Astrocyte (in vitro differentiated cells and primary cell): ENCODE measurements at regions not wholly inside any gene's neighbourhood (a gene's known extent, or its start where the extent isn't known, plus 50 kb on each side); places are given as distances from the start of the nearest gene placed in this dataset.
A peak's percentile ranks its signal among the peaks of the same experiment; 100 is the strongest.

Source experiments
- DNase-seq: peaks from one replicate; pipeline ENCODE4 v3.0.0-alpha.2; 2010; ENCODE audit warnings: low read depth
- FAIRE-seq: peaks from 2 replicates; lab custom pipeline; 2011; peaks lifted over from hg19 to GRCh38; lab: Jason Lieb, UNC
- H2AFZ ChIP-seq: 2 replicates; pipeline ENCODE4 v1.6.0; 2012; ENCODE audit warnings: low read depth, low read length, inconsistent platforms
- H3K27ac ChIP-seq: 2 replicates; pipeline ENCODE4 v1.5.1; 2011; ENCODE audit warnings: low read depth, low read length, inconsistent platforms
- H3K27me3 ChIP-seq: 2 replicates; pipeline ENCODE4 v1.6.0; 2011; ENCODE audit warnings: low read length, inconsistent platforms; ENCODE audit not compliant: insufficient read depth
- H3K36me3 ChIP-seq: 2 replicates; pipeline ENCODE4 v1.5.1; 2011; ENCODE audit warnings: low read length, inconsistent platforms; ENCODE audit not compliant: insufficient read depth
- H3K4me1 ChIP-seq: 2 replicates; pipeline ENCODE4 v1.5.1; 2011; ENCODE audit warnings: low read length, inconsistent platforms; ENCODE audit not compliant: insufficient read depth
- H3K4me2 ChIP-seq: 2 replicates; pipeline ENCODE4 v1.6.0; 2012; ENCODE audit warnings: low read length, inconsistent platforms
- H3K4me3 ChIP-seq: 2 replicates; pipeline ENCODE4 v1.5.1; 2011; ENCODE audit warnings: low read depth, mild to moderate bottlenecking, low read length, inconsistent platforms; ENCODE audit not compliant: insufficient read depth
- H3K79me2 ChIP-seq: 2 replicates; pipeline ENCODE4 v1.6.0; 2012; ENCODE audit warnings: mild to moderate bottlenecking, low read length, inconsistent platforms; ENCODE audit not compliant: insufficient read depth
- H3K9ac ChIP-seq: 2 replicates; pipeline ENCODE4 v1.6.0; 2012; ENCODE audit warnings: mild to moderate bottlenecking, low read length, inconsistent platforms
- H3K9me3 ChIP-seq: 2 replicates; pipeline ENCODE4 v1.5.1; 2012; ENCODE audit warnings: low read depth, mild to moderate bottlenecking, low read length, inconsistent platforms; ENCODE audit not compliant: insufficient read depth
- H4K20me1 ChIP-seq: 2 replicates; pipeline ENCODE4 v1.6.0; 2012; ENCODE audit warnings: low read length, inconsistent platforms; ENCODE audit not compliant: insufficient read depth
- H3K27ac Mint-ChIP-seq: one replicate; pipeline ENCODE4 v1.8.0; 2021; ENCODE audit warnings: mild to moderate bottlenecking, mixed read lengths; ENCODE audit not compliant: unreplicated experiment
- H3K27me3 Mint-ChIP-seq: one replicate; pipeline ENCODE4 v1.8.0; 2021; ENCODE audit warnings: low read depth, mixed read lengths; ENCODE audit not compliant: unreplicated experiment
- H3K36me3 Mint-ChIP-seq: one replicate; pipeline ENCODE4 v1.8.0; 2021; ENCODE audit warnings: low read depth, mixed read lengths; ENCODE audit not compliant: unreplicated experiment
- H3K4me1 Mint-ChIP-seq: one replicate; pipeline ENCODE4 v1.8.0; 2021; ENCODE audit warnings: low read depth, mixed read lengths; ENCODE audit not compliant: unreplicated experiment
- H3K4me3 Mint-ChIP-seq: one replicate; pipeline ENCODE4 v1.8.0; 2021; ENCODE audit warnings: mild to moderate bottlenecking, moderate library complexity, mixed read lengths; ENCODE audit not compliant: unreplicated experiment
- H3K9me3 Mint-ChIP-seq: one replicate; pipeline ENCODE4 v1.8.0; 2021; ENCODE audit warnings: mild to moderate bottlenecking, mixed read lengths; ENCODE audit not compliant: unreplicated experiment
- CTCF ChIP-seq: IDR thresholded peaks from 2 replicates; pipeline ENCODE4 v1.5.1; 2011; ENCODE audit warnings: low read depth, mild to moderate bottlenecking, inconsistent platforms, low read length, moderate library complexity; ENCODE audit not compliant: insufficient read depth
- EZH2 ChIP-seq: IDR thresholded peaks from 2 replicates; pipeline ENCODE4 v1.6.1; 2012; ENCODE audit warnings: mild to moderate bottlenecking, low read length, inconsistent platforms; ENCODE audit not compliant: insufficient read depth

DNA sequence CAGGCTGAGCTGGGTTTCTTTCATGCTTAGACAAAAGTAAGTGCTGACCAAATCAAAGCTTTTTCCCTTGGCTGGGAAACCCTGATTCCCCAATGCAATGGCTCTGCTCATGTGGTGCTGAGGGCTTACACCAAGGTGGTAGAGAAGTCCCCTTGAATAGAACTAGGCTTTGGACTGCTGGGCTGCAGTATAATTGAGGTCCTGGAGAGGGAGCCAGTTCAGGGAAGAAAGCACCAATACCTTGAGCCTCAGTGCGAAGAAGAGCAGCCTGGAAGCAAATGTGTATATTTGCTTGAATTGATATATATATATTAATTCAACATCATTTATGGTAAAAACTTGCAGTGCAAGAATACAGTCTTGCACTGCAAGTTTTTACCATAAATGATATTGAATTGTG lies 391.1 kb downstream of the RPS24 start:
- Mint-ChIP-seq H3K9me3 (peaks cover 5% of the 10 kb centered on the region), H3K27me3 (peaks cover 32% of the 10 kb centered on the region), H3K4me3 (no peak overlapping the region)

DNA sequence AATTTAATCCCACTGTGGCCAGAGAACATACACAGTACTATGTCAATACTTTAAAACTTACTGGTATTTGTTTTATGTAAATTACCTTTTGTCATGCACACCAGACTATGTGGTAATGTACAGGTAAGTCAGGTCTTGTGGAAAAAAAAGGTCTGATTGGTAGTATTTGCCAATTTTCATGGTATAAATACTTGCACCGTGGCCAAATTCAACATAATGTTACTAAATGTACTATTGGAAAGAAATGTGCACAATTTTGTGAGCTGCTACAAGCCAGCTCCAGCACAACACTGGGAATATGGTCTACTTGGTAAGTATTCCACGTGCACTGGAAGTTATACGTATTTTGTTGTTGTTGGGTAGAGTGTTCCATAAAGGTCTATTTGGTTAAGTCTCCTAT lies 392.5 kb downstream of the RPS24 start:
- peaks cover 3% of the 10 kb centered on the region for H3K9me3 Mint-ChIP-seq
- H3K9ac ChIP-seq: no peak overlapping the region
- H3K27ac Mint-ChIP-seq: no peak overlapping the region

More for the DNA sequence above, 391.1 kb downstream of the RPS24 start:
- Histone ChIP-seq H3K9ac (no peak overlapping the region), H3K27ac (no peak overlapping the region), H2AFZ (no peak overlapping the region), H3K36me3 (no peaks in the 10 kb centered on the region), H3K79me2 (no peaks in the 10 kb centered on the region), H3K9me3 (peaks cover 3% of the 10 kb centered on the region), H3K4me1 (no peaks in the 10 kb centered on the region), H3K4me3 (no peak overlapping the region), H4K20me1 (no peaks in the 10 kb centered on the region), H3K4me2 (no peak overlapping the region), H3K27me3 (peaks cover 12% of the 10 kb centered on the region)
- H3K27ac Mint-ChIP-seq: no peak overlapping the region
- no peaks in the 10 kb centered on the region for H3K4me1 Mint-ChIP-seq
- peak; percentile 11 for TF ChIP-seq CTCF
- TF ChIP-seq EZH2: no peak
- no peak for DNase-seq
- no peaks in the 10 kb centered on the region for H3K36me3 Mint-ChIP-seq
- FAIRE-seq: no peak

More for the DNA sequence above, 392.5 kb downstream of the RPS24 start:
- TF ChIP-seq CTCF (no peak), EZH2 (no peak)
- Mint-ChIP-seq H3K27me3 (peaks cover 33% of the 10 kb centered on the region), H3K36me3 (no peaks in the 10 kb centered on the region), H3K4me1 (no peaks in the 10 kb centered on the region), H3K4me3 (no peak overlapping the region)
- Histone ChIP-seq H3K4me3 (no peak overlapping the region), H3K9me3 (peaks cover 3% of the 10 kb centered on the region), H2AFZ (no peak overlapping the region), H3K27me3 (peaks cover 20% of the 10 kb centered on the region), H3K79me2 (no peaks in the 10 kb centered on the region), H3K4me1 (no peaks in the 10 kb centered on the region), H3K4me2 (no peak overlapping the region), H4K20me1 (no peaks in the 10 kb centered on the region), H3K36me3 (no peaks in the 10 kb centered on the region), H3K27ac (no peak overlapping the region)
- FAIRE-seq (no peak), DNase-seq (no peak)
